Tibial nerve (tissue), 4 donors: ENCODE measurements at regions not wholly inside any gene's neighbourhood (a gene's known extent, or its start where the extent isn't known, plus 50 kb on each side); places are given as distances from the start of the nearest gene placed in this dataset.

Experiments
- DNase-seq, 2 donors: peaks; one replicate each; pipeline ENCODE4 v3.0.0-alpha.2; 2019; ENCODE audit warnings: low spot score in 2 of 2
- H3K27ac ChIP-seq, 4 donors: fragments of 200-600 bp; sonication (generic) in 3 of 4; one replicate each; pipeline ENCODE4 v1.5.1; 2017 to 2019; ENCODE audit warnings: mild to moderate bottlenecking in 1 of 4
- H3K27me3 ChIP-seq, 2 donors: fragments of 200-600 bp; sonication (generic) in 1 of 2; one replicate each; pipeline versions ENCODE4 v1.5.1 to v1.6.0; 2017 to 2019
- H3K36me3 ChIP-seq, 3 donors: fragments of 200-600 bp; sonication (generic); one replicate each; pipeline ENCODE4 v1.5.1; 2018 to 2019
- H3K4me1 ChIP-seq, 4 donors: fragments of 200-600 bp; sonication (generic) in 3 of 4; one replicate each; pipeline ENCODE4 v1.5.1; 2017 to 2019
- H3K4me3 ChIP-seq, 4 donors: fragments of 200-600 bp; sonication (generic) in 3 of 4; one replicate each; pipeline ENCODE4 v1.5.1; 2017 to 2019; ENCODE audit warnings: mild to moderate bottlenecking in 1 of 4, moderate library complexity in 1 of 4
- H3K9me3 ChIP-seq, 4 donors: fragments of 200-600 bp; sonication (generic) in 3 of 4; one replicate each; pipeline ENCODE4 v1.5.1; 2017 to 2019
- CTCF ChIP-seq, 5 experiments: fragments of 200-600 bp in 3 of 5; fragments of 450-650 bp in 2 of 5; sonication (generic) in 3 of 5; IDR thresholded peaks; one replicate each; pipeline ENCODE4 v1.5.1; 2016 to 2019; ENCODE audit warnings: antibody characterized with exemption in 5 of 5, mild to moderate bottlenecking in 3 of 5, moderate library complexity in 2 of 5
- EP300 ChIP-seq, 2 donors: sonication (generic); formaldehyde crosslinking; IDR thresholded peaks; one replicate each; pipeline ENCODE4 v1.6.1; 2017; ENCODE audit warnings: antibody characterized with exemption in 2 of 2, mild to moderate bottlenecking in 1 of 2
- POLR2A ChIP-seq, 2 donors: fragments of 450-650 bp; IDR thresholded peaks; one replicate each; pipeline ENCODE4 v1.6.1; 2017; ENCODE audit warnings: antibody characterized with exemption in 2 of 2, mild to moderate bottlenecking in 2 of 2, moderate library complexity in 2 of 2
- WGBS, 2 donors: methylation state at CpG; one replicate each; pipeline ENCODE4 v1.1.5; 2018; 5-methylcytosine and 5-hydroxymethylcytosine counted together

GRCh38 chr19:23855676-23856075 lies 59.0 kb upstream of the ZNF726 start:
- H3K4me3 ChIP-seq, result no peak overlapping the region
- no peaks in the 10 kb centered on the region for H3K4me1 ChIP-seq
- no peak for DNase-seq
- no peak overlapping the region for H3K27ac ChIP-seq
- no peaks in the 10 kb centered on the region for H3K27me3 ChIP-seq
- TF ChIP-seq CTCF (IDR thresholded peaks at IDR 0.05) (no peak), POLR2A (IDR thresholded peaks at IDR 0.05) (no peak), EP300 (IDR thresholded peaks at IDR 0.05) (no peak)
- H3K36me3 ChIP-seq, result no peaks in the 10 kb centered on the region
- H3K9me3 ChIP-seq, result peaks cover 0 to 17% (median 0%) of the 10 kb centered on the region in 4 donors
- 56 to 85% methylated on average over 4 of the region's 4 CpGs for WGBS, 2 donors

GRCh38 chr19:23851966-23852365 lies 62.7 kb upstream of the ZNF726 start:
- no peak for DNase-seq
- Histone ChIP-seq H3K4me1 (no peaks in the 10 kb centered on the region), H3K4me3 (no peak overlapping the region), H3K27ac (no peak overlapping the region), H3K36me3 (no peaks in the 10 kb centered on the region), H3K9me3 (peaks cover 0 to 31% (median 3%) of the 10 kb centered on the region in 4 donors), H3K27me3 (no peaks in the 10 kb centered on the region)
- WGBS, 2 donors, result 72 to 80% methylated on average over 5 of the region's 5 CpGs
- TF ChIP-seq EP300 (IDR thresholded peaks at IDR 0.05), result no peak
- TF ChIP-seq CTCF (IDR thresholded peaks at IDR 0.05), result no peak
- TF ChIP-seq POLR2A (IDR thresholded peaks at IDR 0.05), result no peak

- Histone ChIP-seq H3K27ac (no peak overlapping the region), H3K36me3 (no peaks in the 10 kb centered on the region), H3K9me3 (peaks cover 0 to 91% (median 23%) of the 10 kb centered on the region in 4 donors), H3K4me3 (no peak overlapping the region), H3K4me1 (no peaks in the 10 kb centered on the region), H3K27me3 (no peaks in the 10 kb centered on the region)
- TF ChIP-seq POLR2A (IDR thresholded peaks at IDR 0.05) (no peak), CTCF (IDR thresholded peaks at IDR 0.05) (no peak)
- DNase-seq, result no peak
- WGBS, 2 donors, result 88 to 89% methylated on average over 2 of the region's 2 CpGs
These were observed 74.1 kb upstream of the ZNF681 start for GRCh38 chr19:23832717-23833327.

- no peak overlapping the region for H3K4me3 ChIP-seq
- TF ChIP-seq EP300 (IDR thresholded peaks at IDR 0.05) (no peak), CTCF (IDR thresholded peaks at IDR 0.05) (no peak), POLR2A (IDR thresholded peaks at IDR 0.05) (no peak)
- H3K4me1 ChIP-seq, result no peaks in the 10 kb centered on the region
- H3K9me3 ChIP-seq, result peaks cover 0 to 75% (median 16%) of the 10 kb centered on the region in 4 donors
- no peak overlapping the region for H3K27ac ChIP-seq
- no peak for DNase-seq
- H3K27me3 ChIP-seq, result no peaks in the 10 kb centered on the region
- H3K36me3 ChIP-seq, result no peaks in the 10 kb centered on the region
- WGBS, 2 donors, result 40 to 42% methylated on average over 2 of the region's 2 CpGs
These were observed 65.3 kb upstream of the ZNF681 start for GRCh38 chr19:23823952-23824389.

GRCh38 chr19:23822735-23823134 lies 64.0 kb upstream of the ZNF681 start:
- no peaks in the 10 kb centered on the region for H3K36me3 ChIP-seq
- H3K27ac ChIP-seq, result no peak overlapping the region
- peaks cover 0 to 80% (median 15%) of the 10 kb centered on the region in 4 donors for H3K9me3 ChIP-seq
- no peaks in the 10 kb centered on the region for H3K4me1 ChIP-seq
- no peak overlapping the region for H3K4me3 ChIP-seq
- 78 to 87% methylated on average over 1 of the region's 1 CpG for WGBS, 2 donors
- TF ChIP-seq CTCF (IDR thresholded peaks at IDR 0.05) (no peak), EP300 (IDR thresholded peaks at IDR 0.05) (no peak), POLR2A (IDR thresholded peaks at IDR 0.05) (no peak)
- no peak for DNase-seq
- H3K27me3 ChIP-seq, result no peaks in the 10 kb centered on the region
